Inflammatory macrophage treated with lipopolysaccharide for 1 hour (primary cell): ENCODE measurements at regions not wholly inside any gene's neighbourhood (a gene's known extent, or its start where the extent isn't known, plus 50 kb on each side); places are given as distances from the start of the nearest gene placed in this dataset.

Source experiments
- DNase-seq, 2 donors: peaks; one replicate each; pipeline ENCODE4 v3.0.0-alpha.2; 2020 to 2022

DNA sequence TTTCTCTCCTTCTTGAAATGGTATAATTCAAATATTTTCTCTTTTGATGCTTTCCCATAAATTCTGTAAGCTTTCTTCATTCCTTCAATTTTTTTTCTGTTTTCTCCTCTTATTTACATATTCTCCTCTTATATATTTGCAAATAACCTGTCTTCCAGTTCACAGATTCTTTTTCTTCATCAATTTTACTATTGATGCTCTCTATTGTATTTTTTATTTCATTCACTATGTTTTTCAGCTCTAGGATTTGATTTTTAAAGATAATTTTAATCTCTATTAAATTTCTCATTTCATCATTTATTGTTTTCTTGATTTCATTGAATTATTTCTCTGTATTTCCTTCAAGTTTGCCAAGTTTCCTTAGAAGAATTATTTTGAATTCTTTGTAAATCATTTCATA is 54.0 kb upstream of the PRPS1L1 start:
- DNase-seq: no peak

GRCh38 chr7:18082169-18082568 is 54.5 kb upstream of the PRPS1L1 start:
- no peak for DNase-seq

- peak; percentile 22 to 27 for DNase-seq
These were observed 58.7 kb upstream of the PRPS1L1 start for GRCh38 chr7:18086165-18087025.

- no peak for DNase-seq
These were observed 59.5 kb upstream of the PRPS1L1 start for GRCh38 chr7:18087026-18087686.

GRCh38 chr7:18087687-18088078 is 60.0 kb upstream of the PRPS1L1 start:
- no peak for DNase-seq

GRCh38 chr7:18096087-18096486 is 68.4 kb upstream of the PRPS1L1 start:
- DNase-seq: no peak

- DNase-seq: no peak
These were observed 74.9 kb upstream of the PRPS1L1 start for GRCh38 chr7:18102576-18102975.

DNA sequence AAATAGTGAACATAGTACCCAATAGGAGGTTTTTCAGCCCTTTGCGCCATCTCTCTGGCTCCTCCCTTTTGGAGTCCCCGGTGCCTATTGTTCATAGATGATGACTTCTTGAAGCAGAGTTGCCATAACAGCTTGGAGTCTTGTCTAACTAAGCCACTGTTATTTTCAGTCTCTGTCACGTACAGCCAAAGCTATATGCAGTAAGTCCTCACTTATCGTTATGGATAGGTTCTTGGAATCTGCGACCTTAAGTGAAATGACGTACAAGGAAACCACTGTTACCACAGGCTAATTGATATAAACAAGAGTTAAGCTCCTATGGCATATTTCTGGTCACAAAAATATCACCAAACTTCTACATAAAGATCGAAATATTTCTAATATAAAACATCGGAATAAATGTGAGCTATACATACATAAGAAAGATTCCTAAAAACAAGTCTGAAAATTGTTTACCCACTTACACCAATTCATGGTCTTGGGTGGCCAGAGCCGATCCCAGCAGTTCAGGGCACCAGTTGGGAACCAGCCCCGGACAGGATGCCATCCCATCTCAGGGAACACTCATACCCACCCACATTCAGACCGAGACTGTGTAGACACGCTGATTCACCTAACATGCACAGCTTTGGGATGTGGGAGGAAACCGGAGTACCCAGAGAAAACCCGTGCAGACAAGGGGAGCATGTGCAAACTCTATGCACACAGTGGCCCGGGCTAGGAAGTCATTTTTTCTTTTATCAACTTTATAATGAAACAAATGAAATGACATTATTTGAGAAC is 76.0 kb upstream of the PRPS1L1 start:
- DNase-seq: no peak

DNA sequence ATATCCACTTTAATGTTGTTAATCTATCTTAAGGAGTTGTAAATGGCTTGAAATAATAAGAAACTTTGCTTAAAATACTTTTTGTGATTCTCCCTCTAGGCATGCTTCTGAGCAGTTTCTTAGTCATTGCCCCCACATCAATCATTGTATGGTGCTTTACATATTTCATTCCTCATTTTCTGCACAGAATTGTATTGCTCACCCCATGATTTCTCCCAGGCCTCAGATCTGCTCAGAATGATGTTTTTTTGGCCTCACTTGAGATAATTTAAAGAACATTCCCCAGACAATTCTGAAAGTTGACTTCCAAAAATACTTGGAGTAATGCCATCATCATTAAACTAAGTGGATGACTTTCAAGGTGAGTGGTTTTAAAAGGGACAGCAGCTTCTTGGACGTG is 82.1 kb upstream of the PRPS1L1 start:
- no peak for DNase-seq

DNA sequence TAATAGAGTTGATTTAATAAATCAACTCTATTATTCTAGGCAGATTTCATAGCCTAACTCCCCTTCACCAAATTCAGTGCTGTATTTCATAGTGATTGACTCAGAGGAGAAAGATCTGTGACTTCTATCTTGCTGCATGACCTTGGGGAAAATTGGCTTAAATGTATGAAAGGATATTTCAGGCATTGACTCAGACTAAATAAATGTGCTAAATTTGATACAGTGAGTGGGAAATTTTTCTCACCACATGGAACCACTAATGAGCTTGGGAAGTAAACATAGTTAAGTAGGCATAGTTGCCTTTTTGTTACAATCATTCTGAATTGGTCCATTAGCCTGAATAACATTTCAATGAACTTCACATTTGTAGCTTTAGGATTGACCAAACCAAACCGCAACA is 89.0 kb upstream of the PRPS1L1 start:
- DNase-seq: no peak

GRCh38 chr7:18117482-18117881 is 89.8 kb upstream of the PRPS1L1 start:
- no peak for DNase-seq

GRCh38 chr7:18119985-18120384 is 92.3 kb upstream of the PRPS1L1 start:
- DNase-seq: no peak

- no peak for DNase-seq
These were observed 96.0 kb upstream of the PRPS1L1 start for GRCh38 chr7:18123508-18124239.

DNA sequence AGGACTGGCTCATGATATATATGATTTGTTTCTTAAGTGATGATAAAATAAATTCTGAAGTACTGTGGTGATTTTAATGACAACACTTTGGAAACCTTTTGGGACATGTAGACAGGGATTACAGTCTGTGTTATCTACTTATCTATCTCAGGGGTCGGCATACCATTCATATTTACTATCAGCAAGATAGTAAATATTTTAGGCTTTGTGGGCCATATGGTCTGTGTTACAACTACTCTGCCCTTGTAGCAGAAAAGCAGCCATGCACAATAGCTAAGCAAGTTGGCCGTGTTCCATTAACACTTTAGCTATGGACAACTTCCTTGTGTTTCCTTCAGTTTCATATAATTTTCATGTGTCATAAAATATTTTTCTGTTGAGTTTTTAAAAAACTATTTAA is 97.8 kb upstream of the PRPS1L1 start:
- DNase-seq: no peak

DNA sequence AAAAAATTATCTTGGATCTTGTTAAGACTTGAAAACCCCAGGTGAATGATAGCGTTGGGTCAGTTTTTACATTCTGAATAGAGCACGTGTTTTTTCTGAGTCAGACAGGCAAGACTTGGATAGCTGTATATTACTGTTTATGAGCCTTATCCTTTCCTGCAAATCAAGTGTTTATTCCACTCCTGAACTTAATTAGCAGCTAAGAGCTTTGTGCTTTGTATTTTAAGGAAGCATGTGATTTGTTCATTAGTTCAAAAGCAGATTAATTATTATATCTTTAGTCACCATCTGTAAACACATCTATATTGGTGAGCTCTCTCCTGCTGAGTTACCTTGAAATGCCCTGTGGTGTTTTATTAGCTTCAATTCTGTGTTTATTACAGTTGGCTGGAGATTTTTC is 98.6 kb upstream of the PRPS1L1 start:
- no peak for DNase-seq

GRCh38 chr7:18128846-18129245 is 101.2 kb upstream of the PRPS1L1 start:
- DNase-seq: no peak

- DNase-seq: no peak
These were observed 105.2 kb upstream of the PRPS1L1 start for GRCh38 chr7:18132811-18133210.

DNA sequence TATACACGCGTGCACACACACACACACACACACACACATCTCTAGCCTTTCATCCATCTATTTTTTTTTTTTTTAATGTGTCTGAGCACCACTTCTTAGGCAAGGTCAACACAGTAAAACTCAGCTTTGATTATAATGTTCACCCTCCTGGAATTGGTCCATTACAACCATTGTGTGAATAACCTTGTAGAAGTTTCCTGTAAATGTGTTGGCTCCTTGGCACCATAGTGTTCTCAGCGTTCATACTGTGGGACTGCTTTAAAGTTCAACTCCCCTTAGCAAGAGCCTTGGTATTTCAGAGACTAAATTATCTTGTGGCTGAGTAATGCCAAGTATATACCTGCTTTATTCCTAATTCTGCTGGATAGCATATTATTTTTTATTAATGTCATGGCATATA is 106.3 kb upstream of the PRPS1L1 start:
- DNase-seq: no peak

DNA sequence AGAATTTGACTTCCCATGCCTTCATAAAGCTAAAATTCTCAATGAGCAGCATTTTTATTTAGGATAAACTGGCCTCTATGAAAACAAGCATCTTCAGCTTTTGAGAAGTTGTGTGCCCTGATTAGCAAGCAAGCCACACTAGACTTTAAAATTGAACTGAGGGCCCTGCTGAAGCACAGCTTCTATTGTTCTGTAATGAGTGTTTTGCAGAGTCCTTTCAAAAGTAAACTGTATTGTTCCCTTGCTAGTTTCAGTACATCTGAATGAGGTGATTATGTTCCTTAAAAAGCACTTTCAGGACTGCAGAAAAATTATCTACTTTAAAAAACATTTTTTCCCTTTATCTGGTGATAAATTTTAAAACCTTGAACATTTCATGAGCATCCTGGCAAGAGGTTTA is 113.3 kb upstream of the PRPS1L1 start:
- DNase-seq: no peak

DNA sequence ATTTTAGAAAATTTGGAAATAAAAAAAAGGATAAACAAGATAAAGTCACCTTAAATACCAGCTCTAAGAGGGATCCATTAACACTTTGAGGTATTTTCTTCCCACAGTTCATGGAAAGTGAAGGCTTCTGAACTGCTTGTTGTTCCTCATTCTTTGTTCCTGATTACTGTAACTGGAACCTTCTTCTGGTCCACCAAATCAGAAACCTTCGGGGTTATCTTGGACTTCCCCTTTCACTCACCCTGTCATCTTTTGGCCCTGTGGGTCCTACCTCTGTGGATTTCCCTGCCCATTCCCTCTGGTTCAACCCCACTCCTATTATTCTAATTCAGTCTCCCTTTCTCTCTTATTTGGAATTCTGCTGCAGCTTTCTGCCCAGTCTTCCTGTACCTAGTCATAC is 116.5 kb upstream of the PRPS1L1 start:
- peak; percentile 54 to 65 for DNase-seq

DNA sequence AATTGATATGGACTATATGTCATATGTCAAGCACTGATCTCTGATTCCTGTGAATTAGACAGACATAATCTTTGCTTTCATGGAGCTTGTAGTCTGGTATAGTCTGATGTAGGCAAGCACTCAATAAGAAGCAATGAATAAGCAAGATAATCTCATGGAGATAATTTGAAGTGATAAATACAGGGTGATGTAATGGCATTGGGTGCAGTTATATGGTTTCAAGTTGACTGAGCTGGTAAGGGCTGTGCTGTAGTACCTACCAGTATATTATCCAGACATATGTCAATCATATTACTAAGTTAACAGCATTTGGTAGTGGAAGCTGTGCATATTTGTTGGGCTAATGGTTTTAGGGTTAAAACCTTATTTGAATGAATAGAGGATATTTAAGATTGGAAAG is 117.5 kb upstream of the PRPS1L1 start:
- no peak for DNase-seq

GRCh38 chr7:18151422-18151821 is 123.8 kb upstream of the PRPS1L1 start:
- DNase-seq: no peak

- no peak for DNase-seq
These were observed 125.6 kb upstream of the PRPS1L1 start for GRCh38 chr7:18153183-18153748.
